ENCODE measurements at regions not wholly inside any gene's neighbourhood (a gene's known extent, or its start where the extent isn't known, plus 50 kb on each side); places are given as distances from the start of the nearest gene placed in this dataset.
"Not testable (repeated sequence)": the region's sequence is repeated elsewhere in the genome, so short reads cannot be mapped to it uniquely, and the experiment has no call there.

DNA sequence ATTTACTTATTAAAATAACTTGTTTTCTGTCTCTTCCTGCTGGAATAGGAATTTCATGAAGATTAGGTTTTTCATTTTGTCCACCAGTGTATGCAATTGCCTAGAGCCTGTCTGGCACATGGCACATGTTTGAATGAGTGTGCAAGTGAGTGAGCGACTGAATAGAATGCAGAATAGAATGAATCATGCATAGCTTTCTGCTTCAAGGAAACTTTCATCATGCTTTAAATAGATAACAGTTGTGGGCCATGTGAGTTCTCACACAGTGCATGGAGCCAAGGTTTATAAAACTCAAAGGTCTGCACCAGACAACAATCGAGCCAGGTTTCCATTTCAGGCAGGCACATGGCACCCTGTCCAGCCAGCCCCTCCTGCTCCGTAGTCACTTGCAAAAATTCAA lies 74.2 kb upstream of the HECW1 start:
- DNase-seq, result peak; percentile 63
- Histone ChIP-seq H3K4me3 (no peak overlapping the region), H3K27me3 (no peaks in the 10 kb centered on the region), H3K9me3 (0 out of 2 replicates have a peak, but pooled peaks cover 4% of the 10 kb centered on the region), H3K36me3 (no peaks in the 10 kb centered on the region)

DNA sequence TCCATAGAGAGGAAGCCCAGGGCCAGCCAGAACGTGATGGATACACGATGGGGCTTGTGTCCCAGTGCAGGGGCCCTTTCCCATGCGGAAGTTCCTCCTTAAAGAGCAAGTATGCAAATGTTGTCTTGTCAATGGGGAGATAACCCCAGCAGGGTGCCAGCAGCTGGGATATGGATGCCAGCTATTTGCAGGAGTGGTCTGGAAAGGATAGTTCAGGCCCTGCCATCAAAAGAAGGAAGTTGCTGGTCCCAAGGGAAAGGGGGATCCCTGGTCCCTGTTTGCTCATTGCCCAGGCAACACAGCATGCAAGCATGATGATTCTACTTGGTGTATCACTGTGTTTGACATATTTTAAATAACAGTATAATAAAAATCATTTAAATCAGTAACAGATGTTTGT lies 73.1 kb upstream of the HECW1 start:
- H3K9me3 ChIP-seq, result 0 out of 2 replicates have a peak, but pooled peaks cover 4% of the 10 kb centered on the region
- H3K4me3 ChIP-seq, result no peak overlapping the region
- H3K27me3 ChIP-seq, result no peaks in the 10 kb centered on the region
- DNase-seq, result no peak
- no peaks in the 10 kb centered on the region for H3K36me3 ChIP-seq

DNA sequence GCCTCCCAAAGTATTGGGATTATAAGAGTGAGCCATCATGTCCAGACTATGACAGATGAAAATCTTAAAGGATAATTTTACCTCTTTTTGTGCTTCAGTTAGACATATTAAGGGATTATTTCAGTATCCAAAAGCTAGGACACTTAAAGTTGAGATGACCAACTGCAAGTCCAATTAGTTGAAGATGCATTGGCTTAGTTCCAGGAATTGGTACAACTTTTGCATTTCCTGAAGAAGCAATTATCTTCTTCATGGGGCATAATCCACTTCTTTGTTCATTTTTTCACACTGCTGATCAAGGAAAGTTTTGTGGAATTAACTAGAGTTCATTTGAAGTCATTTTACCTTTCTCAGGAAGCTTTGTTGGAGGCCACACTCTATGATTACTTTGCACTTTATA lies 72.0 kb upstream of the HECW1 start:
- Histone ChIP-seq H3K27me3 (no peaks in the 10 kb centered on the region), H3K9me3 (0 out of 2 replicates have a peak, but pooled peaks cover 4% of the 10 kb centered on the region), H3K36me3 (no peaks in the 10 kb centered on the region), H3K4me3 (no peak overlapping the region)
- no peak for DNase-seq

DNA sequence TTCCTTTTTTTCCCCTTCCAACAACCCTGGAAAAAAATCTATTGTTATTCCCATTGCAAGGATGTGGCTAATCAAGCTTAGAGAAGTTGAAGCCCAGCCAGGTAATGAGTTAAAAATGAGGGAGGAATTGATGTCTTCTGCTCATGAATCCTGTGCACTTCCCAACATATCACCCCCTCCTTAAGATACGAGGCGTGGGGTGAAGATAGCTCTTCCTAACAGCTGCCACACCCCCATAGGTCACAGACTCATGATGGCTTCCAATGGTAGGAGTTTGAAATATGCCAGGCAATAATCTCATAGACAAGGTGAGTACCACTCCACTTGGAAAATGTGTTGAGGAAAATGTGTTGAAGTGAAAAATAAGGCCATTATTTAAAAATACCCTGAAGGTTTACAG lies 71.3 kb upstream of the HECW1 start:
- no peaks in the 10 kb centered on the region for H3K27me3 ChIP-seq
- no peak for DNase-seq
- H3K9me3 ChIP-seq, result 0 out of 2 replicates have a peak, but pooled peaks cover 4% of the 10 kb centered on the region
- no peak overlapping the region for H3K4me3 ChIP-seq
- no peaks in the 10 kb centered on the region for H3K36me3 ChIP-seq

DNA sequence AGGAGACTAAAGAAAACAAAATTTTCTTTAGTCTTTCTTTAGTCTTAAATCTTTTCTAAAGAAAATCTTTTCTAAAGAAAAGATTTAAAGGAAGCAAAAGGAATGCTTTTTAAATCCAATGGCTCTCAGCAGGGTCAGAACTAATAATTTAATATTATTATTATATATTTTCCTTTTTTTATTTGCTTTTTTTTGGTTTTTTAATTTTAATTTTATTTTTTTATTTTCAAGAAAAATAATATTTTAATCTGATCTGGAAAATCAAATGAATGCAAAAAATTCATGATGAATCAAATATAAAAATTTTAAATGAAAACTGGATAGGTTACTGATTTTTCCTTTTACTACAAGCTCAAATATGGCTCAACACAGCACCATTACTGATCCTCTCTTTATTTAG lies 70.7 kb upstream of the HECW1 start:
- Histone ChIP-seq H3K9me3 (0 out of 2 replicates have a peak, but pooled peaks cover 4% of the 10 kb centered on the region), H3K27me3 (no peaks in the 10 kb centered on the region), H3K36me3 (no peaks in the 10 kb centered on the region), H3K4me3 (no peak overlapping the region)
- no peak for DNase-seq

DNA sequence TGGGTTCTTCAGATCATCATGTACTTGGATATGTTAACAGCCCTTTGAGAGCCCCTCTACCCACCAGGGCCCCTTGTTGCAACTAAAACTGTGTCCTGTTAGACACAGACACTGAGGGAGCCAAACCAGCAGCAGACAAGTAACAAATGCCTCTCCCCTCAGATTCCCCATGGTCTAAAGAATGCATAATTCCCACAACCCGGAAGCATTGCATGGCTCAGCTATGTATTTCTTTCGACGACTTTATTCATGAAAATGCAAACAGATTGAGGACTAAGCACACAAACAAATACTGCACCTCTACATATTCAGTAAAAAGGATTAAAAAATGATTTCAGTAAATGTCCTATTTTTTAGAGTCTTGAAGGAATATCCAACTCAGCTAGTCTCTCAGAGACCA lies 70.1 kb upstream of the HECW1 start:
- H3K9me3 ChIP-seq, result 0 out of 2 replicates have a peak, but pooled peaks cover 4% of the 10 kb centered on the region
- H3K27me3 ChIP-seq, result no peaks in the 10 kb centered on the region
- H3K4me3 ChIP-seq, result no peak overlapping the region
- H3K36me3 ChIP-seq, result no peaks in the 10 kb centered on the region
- DNase-seq, result no peak

DNA sequence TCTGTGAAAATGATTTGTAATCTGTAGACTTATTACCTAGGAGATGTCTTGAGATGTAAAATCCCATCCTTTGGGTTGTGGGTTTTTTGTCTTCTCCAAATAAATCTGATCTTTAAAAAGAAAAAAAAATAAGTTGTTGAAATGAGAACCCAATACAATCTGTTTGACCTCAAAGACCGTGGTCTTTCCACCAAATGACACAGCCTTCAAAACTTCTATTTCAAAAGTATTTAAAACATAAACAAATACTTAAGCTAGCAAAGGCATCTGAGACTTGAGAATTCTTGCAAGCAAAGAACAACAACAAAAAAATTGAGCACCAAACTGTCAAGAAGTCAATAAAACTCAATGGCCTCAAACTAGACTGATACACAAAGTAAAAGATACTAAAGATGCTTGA lies 67.9 kb upstream of the HECW1 start:
- DNase-seq, result no peak

DNA sequence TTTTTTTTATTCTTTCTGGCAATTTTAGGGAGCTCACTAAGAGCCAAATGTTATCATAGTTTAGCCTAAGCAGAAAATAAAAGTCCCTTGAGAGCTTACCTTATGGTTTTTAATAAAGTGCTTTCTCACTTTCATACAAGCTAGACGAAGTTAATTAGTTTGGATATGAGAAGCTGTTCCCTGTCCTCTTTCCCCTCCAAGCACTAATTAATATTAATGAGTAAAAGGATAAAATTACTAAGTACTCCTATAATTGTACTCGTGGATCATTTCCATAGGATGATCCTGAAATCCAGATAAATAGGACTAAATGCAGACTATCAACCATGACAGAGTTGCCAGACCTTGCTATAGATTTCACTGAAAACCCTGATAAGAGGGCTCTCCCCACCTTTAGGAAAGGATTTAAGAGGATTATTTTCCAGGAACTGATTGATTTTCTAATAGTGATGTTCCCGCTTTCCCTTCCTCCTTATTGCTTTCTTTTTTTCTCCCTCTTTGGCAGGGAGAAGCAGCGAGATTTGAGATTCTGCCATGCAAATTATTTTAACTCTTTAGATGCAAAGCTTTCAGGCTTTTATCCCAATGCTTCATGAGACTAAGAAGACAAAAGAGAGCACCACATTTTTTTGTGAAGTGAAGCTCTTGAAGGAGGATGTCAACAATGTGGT lies 58.3 kb upstream of the HECW1 start:
- Histone ChIP-seq H3K9me3 (0 out of 2 replicates have a peak, but pooled peaks cover 3% of the 10 kb centered on the region), H3K27me3 (no peaks in the 10 kb centered on the region; the same call in 1 of the 2 replicates), H3K4me3 (no peak overlapping the region), H3K36me3 (no peaks in the 10 kb centered on the region)
- no peak for DNase-seq

More for the DNA sequence above, 67.9 kb upstream of the HECW1 start:
- H3K27me3 ChIP-seq, result no peaks in the 10 kb centered on the region
- H3K9me3 ChIP-seq, result peaks cover 5% of the 10 kb centered on the region; the same call in 1 of the 2 replicates
- no peaks in the 10 kb centered on the region for H3K36me3 ChIP-seq
- H3K4me3 ChIP-seq, result no peak overlapping the region

DNA sequence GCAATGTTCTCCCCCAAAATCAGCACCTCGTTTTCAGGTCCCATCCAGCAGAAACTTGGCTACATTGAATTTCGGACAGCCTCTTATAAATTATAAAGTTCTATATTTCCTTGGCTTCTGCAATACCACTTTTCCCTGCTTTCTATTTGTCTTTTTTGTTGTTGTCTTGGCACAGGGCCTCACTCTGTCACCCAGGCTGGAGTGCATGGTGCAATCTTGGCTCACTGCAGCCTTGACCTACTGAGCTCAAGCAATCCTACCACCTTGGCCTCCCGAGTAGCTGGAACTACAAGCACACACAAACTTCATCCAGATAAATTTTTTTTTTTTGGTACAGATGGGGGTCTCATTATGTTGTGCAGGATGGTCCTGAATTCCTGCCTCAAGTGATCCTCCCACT lies 55.3 kb upstream of the HECW1 start:
- DNase-seq, result no peak
- Histone ChIP-seq H3K9me3 (no peaks in the 10 kb centered on the region), H3K36me3 (no peaks in the 10 kb centered on the region), H3K4me3 (no peak overlapping the region), H3K27me3 (no peaks in the 10 kb centered on the region; the same call in 1 of the 2 replicates)

DNA sequence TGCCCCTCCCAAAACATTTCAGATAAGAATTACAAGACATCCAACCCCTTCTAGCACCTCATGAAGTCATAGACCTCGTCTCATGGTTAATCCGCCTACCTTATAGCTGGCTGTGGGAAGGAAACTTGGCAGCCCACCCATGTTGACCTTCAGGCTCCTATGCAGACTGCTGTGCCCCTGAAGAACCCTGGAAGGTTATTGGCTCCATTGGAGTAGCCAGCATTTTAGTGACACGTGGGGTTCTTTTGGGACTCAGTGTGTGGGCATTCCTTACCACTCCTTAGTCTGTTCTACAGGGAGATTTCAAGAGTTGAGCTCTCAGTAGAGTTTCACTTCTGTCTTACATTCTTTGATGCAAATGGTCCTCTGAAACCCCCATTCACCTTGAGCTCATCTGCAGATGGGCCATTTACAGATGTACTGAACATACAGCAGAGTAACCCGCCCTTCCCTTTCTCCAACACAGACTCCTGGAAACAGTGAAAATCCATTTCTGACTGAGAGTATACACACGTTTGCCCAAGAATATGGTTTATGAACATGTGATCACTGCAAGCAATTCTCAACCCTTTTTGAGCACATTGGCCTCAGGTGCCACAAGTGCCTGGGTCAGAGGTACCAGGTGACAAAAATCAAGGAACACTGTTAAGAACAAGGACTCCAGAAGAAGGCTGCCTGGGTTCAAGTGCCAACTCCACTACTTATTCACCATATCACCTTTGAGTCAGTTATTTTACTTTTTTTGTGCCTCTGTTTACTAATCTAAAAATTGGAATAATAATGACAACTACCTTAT lies 54.0 kb upstream of the HECW1 start:
- no peak overlapping the region for H3K4me3 ChIP-seq
- no peaks in the 10 kb centered on the region; the same call in 1 of the 2 replicates for H3K27me3 ChIP-seq
- H3K36me3 ChIP-seq, result no peaks in the 10 kb centered on the region
- DNase-seq, result no peak
- H3K9me3 ChIP-seq, result no peaks in the 10 kb centered on the region

DNA sequence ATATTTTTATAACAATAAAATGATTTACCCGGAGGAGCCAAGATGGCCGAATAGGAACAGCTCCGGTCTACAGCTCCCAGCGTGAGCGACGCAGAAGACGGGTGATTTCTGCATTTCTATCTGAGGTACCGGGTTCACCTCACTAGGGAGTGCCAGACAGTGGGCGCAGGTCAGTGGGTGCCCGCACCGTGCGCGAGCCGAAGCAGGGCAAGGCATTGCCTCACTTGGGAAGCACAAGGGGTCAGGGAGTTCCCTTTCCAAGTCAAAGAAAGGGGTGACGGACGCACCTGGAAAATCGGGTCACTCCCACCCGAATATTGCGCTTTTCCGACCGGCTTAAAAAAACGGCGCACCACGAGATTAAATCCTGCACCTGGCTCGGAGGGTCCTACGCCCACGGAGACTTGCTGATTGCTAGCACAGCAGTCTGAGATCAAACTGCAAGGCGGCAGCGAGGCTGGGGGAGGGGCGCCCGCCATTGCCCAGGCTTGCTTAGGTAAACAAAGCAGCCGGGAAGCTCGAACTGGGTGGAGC lies 53.3 kb upstream of the HECW1 start:
- H3K9me3 ChIP-seq, H3K36me3 ChIP-seq, H3K27me3 ChIP-seq, H3K4me3 ChIP-seq, DNase-seq: not testable (repeated sequence)
